ENCODE measurements at regions not wholly inside any gene's neighbourhood (a gene's known extent, or its start where the extent isn't known, plus 50 kb on each side); places are given as distances from the start of the nearest gene placed in this dataset.

- no peaks in the 10 kb centered on the region for H3K4me1 Mint-ChIP-seq
- H3K27ac Mint-ChIP-seq = no peak overlapping the region
- Histone ChIP-seq H3K36me3 (ENCODE audit: control insufficient read depth in 2 of 2, extremely low read depth in 1 of 2, insufficient read depth in 1 of 2, low read length in 1 of 2) (no peaks in the 10 kb centered on the region), H3K4me1 (ENCODE audit: control insufficient read depth in 1 of 2, extremely low read depth in 1 of 2, insufficient read depth in 2 of 2, low read length in 2 of 2) (no peaks in the 10 kb centered on the region), H3K9me3 (no peaks in the 10 kb centered on the region), H3K27ac (ENCODE audit: low read length) (no peak overlapping the region), H3K4me3 (ENCODE audit: control insufficient read depth in 1 of 2, extremely low read depth in 1 of 2, low read length in 1 of 2) (no peak overlapping the region), H3K27me3 (replicated peaks in 1 of 2; ENCODE audit: control insufficient read depth in 2 of 2, extremely low read depth in 1 of 2, insufficient read depth in 2 of 2, low read length in 1 of 2) (no peaks in the 10 kb centered on the region)
- no peak for DNase-seq
- H3K9me3 Mint-ChIP-seq = no peaks in the 10 kb centered on the region
- ATAC-seq (replicated peaks in 1 of 4) = no peak
- no peak overlapping the region for H3K4me3 Mint-ChIP-seq
- ChIA-PET POLR2A (no interaction called here), CTCF (no interaction called here)
- H3K36me3 Mint-ChIP-seq = no peaks in the 10 kb centered on the region
- H3K27me3 Mint-ChIP-seq = no peaks in the 10 kb centered on the region
- no CpG with 5 or more reads among the region's 3 CpGs for WGBS (ENCODE audit: insufficient coverage)
Observed at GRCh38 chr6:113380591-113380990, 476.6 kb upstream of the MARCKS start.

DNA sequence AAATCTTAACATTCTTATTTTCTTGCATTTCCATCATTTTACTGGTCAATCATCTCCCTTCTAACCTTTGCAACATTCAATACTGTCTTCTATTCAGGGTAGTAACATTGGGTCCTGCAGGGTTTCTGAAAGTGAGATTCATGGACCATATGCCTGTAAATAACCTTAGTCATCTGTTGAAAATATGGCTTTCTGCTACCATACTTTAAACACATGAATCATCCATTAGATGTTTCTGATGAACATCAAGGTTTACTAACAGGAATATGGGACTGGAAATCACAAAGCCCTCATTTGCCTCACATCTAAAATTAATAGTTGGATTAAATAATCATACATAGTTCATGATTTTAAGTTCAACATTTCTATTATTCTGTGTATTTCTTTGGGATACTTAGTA is 475.9 kb upstream of the MARCKS start:
- Mint-ChIP-seq H3K4me3 (no peak overlapping the region), H3K27me3 (no peaks in the 10 kb centered on the region), H3K9me3 (no peaks in the 10 kb centered on the region), H3K27ac (no peak overlapping the region), H3K4me1 (no peaks in the 10 kb centered on the region), H3K36me3 (no peaks in the 10 kb centered on the region)
- Histone ChIP-seq H3K27ac (ENCODE audit: low read length) (no peak overlapping the region), H3K4me3 (ENCODE audit: control insufficient read depth in 1 of 2, extremely low read depth in 1 of 2, low read length in 1 of 2) (no peak overlapping the region), H3K9me3 (no peaks in the 10 kb centered on the region), H3K4me1 (ENCODE audit: control insufficient read depth in 1 of 2, extremely low read depth in 1 of 2, insufficient read depth in 2 of 2, low read length in 2 of 2) (no peaks in the 10 kb centered on the region), H3K36me3 (ENCODE audit: control insufficient read depth in 2 of 2, extremely low read depth in 1 of 2, insufficient read depth in 1 of 2, low read length in 1 of 2) (no peaks in the 10 kb centered on the region), H3K27me3 (replicated peaks in 1 of 2; ENCODE audit: control insufficient read depth in 2 of 2, extremely low read depth in 1 of 2, insufficient read depth in 2 of 2, low read length in 1 of 2) (no peaks in the 10 kb centered on the region)
- CTCF ChIA-PET = no interaction called here
- POLR2A ChIA-PET = no interaction called here
- ATAC-seq (replicated peaks in 1 of 4) = no peak
- no peak for DNase-seq

GRCh38 chr6:113381959-113382358 is 475.2 kb upstream of the MARCKS start:
- no peak for DNase-seq
- no peak overlapping the region for H3K27ac Mint-ChIP-seq
- no peak for ATAC-seq (replicated peaks in 1 of 4)

DNA sequence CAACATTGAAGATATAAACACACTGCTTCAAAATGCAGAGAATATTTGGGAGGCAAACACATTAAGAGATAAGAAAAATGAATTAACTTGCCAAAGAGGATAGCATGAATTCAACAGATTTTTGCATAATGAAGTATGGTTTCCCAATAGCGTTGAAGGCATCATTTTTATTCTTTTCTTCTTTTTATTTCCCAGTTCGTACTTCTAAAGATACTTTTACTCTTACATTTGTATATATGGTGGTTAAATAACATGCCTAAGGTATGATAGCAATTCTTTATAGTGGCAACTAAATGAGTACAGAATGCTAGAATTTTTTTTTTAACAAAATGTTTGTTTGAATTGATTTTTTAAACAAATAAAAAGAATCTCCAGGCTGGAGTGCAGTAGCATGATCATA is 473.4 kb upstream of the MARCKS start:
- no peaks in the 10 kb centered on the region for H3K4me1 Mint-ChIP-seq
- H3K4me1 ChIP-seq (ENCODE audit: control insufficient read depth in 1 of 2, extremely low read depth in 1 of 2, insufficient read depth in 2 of 2, low read length in 2 of 2) = no peaks in the 10 kb centered on the region
- CTCF ChIA-PET = no interaction called here

More at GRCh38 chr6:113381959-113382358, 475.2 kb upstream of the MARCKS start:
- POLR2A ChIA-PET = no interaction called here
- no peak overlapping the region for H3K27ac ChIP-seq (ENCODE audit: low read length)
- H3K4me1 Mint-ChIP-seq = no peaks in the 10 kb centered on the region
- no peak overlapping the region for H3K4me3 ChIP-seq (ENCODE audit: control insufficient read depth in 1 of 2, extremely low read depth in 1 of 2, low read length in 1 of 2)
- no peaks in the 10 kb centered on the region for H3K27me3 ChIP-seq (replicated peaks in 1 of 2; ENCODE audit: control insufficient read depth in 2 of 2, extremely low read depth in 1 of 2, insufficient read depth in 2 of 2, low read length in 1 of 2)
- H3K9me3 Mint-ChIP-seq = no peaks in the 10 kb centered on the region
- no peaks in the 10 kb centered on the region for H3K4me1 ChIP-seq (ENCODE audit: control insufficient read depth in 1 of 2, extremely low read depth in 1 of 2, insufficient read depth in 2 of 2, low read length in 2 of 2)
- H3K9me3 ChIP-seq = no peaks in the 10 kb centered on the region
- CTCF ChIA-PET = no interaction called here
- no peak overlapping the region for H3K4me3 Mint-ChIP-seq
- no CpG with 5 or more reads among the region's 2 CpGs for WGBS (ENCODE audit: insufficient coverage)
- no peaks in the 10 kb centered on the region for H3K36me3 ChIP-seq (ENCODE audit: control insufficient read depth in 2 of 2, extremely low read depth in 1 of 2, insufficient read depth in 1 of 2, low read length in 1 of 2)
- no peaks in the 10 kb centered on the region for H3K27me3 Mint-ChIP-seq
- no peaks in the 10 kb centered on the region for H3K36me3 Mint-ChIP-seq

DNA sequence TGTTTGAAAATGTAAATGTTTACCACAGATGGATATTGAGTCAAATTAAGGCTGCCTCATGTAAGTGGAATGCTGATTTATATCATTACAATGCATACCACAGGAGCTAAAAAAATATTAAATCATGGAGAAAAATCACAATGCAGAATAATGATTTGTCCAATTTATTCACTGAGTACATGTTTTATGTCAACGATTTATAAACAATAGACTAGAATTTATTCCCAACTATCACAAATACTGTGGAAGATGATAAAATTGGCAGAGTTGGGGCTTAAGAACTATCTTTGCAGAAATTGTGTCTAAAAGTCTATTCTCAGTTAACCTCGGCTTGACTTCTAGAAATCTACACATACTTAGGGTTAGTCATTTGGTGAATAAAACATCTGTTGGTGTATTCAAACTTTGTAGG is 472.1 kb upstream of the MARCKS start:
- no peaks in the 10 kb centered on the region for H3K27me3 ChIP-seq (replicated peaks in 1 of 2; ENCODE audit: control insufficient read depth in 2 of 2, extremely low read depth in 1 of 2, insufficient read depth in 2 of 2, low read length in 1 of 2)
- CTCF ChIA-PET = no interaction called here

More for the DNA sequence above, 473.4 kb upstream of the MARCKS start:
- Mint-ChIP-seq H3K36me3 (no peaks in the 10 kb centered on the region), H3K4me3 (no peak overlapping the region), H3K9me3 (no peaks in the 10 kb centered on the region), H3K27me3 (no peaks in the 10 kb centered on the region), H3K27ac (no peak overlapping the region)
- no peak for ATAC-seq (replicated peaks in 1 of 4)
- Histone ChIP-seq H3K27me3 (replicated peaks in 1 of 2; ENCODE audit: control insufficient read depth in 2 of 2, extremely low read depth in 1 of 2, insufficient read depth in 2 of 2, low read length in 1 of 2) (no peaks in the 10 kb centered on the region), H3K4me3 (ENCODE audit: control insufficient read depth in 1 of 2, extremely low read depth in 1 of 2, low read length in 1 of 2) (no peak overlapping the region), H3K36me3 (ENCODE audit: control insufficient read depth in 2 of 2, extremely low read depth in 1 of 2, insufficient read depth in 1 of 2, low read length in 1 of 2) (no peaks in the 10 kb centered on the region), H3K9me3 (no peaks in the 10 kb centered on the region), H3K27ac (ENCODE audit: low read length) (no peak overlapping the region)
- WGBS (ENCODE audit: insufficient coverage) = no CpG with 5 or more reads among the region's 2 CpGs
- no peak for DNase-seq
- POLR2A ChIA-PET = no interaction called here

GRCh38 chr6:113388996-113389395 is 468.1 kb upstream of the MARCKS start:
- H3K36me3 Mint-ChIP-seq = no peaks in the 10 kb centered on the region

More for the DNA sequence above, 472.1 kb upstream of the MARCKS start:
- H3K27ac Mint-ChIP-seq = no peak overlapping the region
- H3K36me3 Mint-ChIP-seq = no peaks in the 10 kb centered on the region
- H3K9me3 Mint-ChIP-seq = no peaks in the 10 kb centered on the region
- H3K4me3 ChIP-seq (ENCODE audit: control insufficient read depth in 1 of 2, extremely low read depth in 1 of 2, low read length in 1 of 2) = no peak overlapping the region
- H3K4me1 Mint-ChIP-seq = no peaks in the 10 kb centered on the region
- POLR2A ChIA-PET = no interaction called here
- H3K4me1 ChIP-seq (ENCODE audit: control insufficient read depth in 1 of 2, extremely low read depth in 1 of 2, insufficient read depth in 2 of 2, low read length in 2 of 2) = no peaks in the 10 kb centered on the region
- DNase-seq (no peak), ATAC-seq (replicated peaks in 1 of 4) (no peak)
- no peaks in the 10 kb centered on the region for H3K9me3 ChIP-seq
- H3K27me3 Mint-ChIP-seq = no peaks in the 10 kb centered on the region
- H3K27ac ChIP-seq (ENCODE audit: low read length) = no peak overlapping the region
- WGBS (ENCODE audit: insufficient coverage) = no CpG with 5 or more reads among the region's 2 CpGs
- H3K4me3 Mint-ChIP-seq = no peak overlapping the region
- H3K36me3 ChIP-seq (ENCODE audit: control insufficient read depth in 2 of 2, extremely low read depth in 1 of 2, insufficient read depth in 1 of 2, low read length in 1 of 2) = no peaks in the 10 kb centered on the region

DNA sequence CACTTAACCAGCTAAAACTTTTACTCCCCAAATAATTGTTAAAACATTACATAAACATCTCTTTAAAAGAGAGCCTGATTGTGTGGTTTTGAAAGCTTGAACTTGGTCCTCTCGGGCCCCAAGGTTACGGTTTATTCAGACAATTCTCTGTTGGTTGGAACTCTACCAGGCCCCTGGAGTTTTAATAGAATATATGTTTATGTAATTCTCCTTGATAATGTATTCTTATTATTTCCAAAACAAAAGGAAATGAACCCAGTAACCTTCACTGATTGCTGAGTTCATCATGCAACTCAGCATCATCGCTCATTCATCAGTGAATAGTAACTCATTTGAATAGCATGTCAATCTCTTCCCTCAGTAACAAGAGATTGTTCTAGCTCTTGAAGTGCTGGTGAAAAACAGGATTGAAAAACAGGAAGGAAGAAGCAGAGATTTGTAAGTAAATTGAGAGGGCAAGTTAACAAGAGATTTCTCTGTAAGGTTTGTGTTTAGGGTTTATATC is 464.5 kb upstream of the MARCKS start:
- no CpG with 5 or more reads among the region's 3 CpGs for WGBS (ENCODE audit: insufficient coverage)
- Mint-ChIP-seq H3K4me3 (no peak overlapping the region), H3K27me3 (no peaks in the 10 kb centered on the region), H3K9me3 (no peaks in the 10 kb centered on the region), H3K27ac (no peak overlapping the region), H3K4me1 (no peaks in the 10 kb centered on the region), H3K36me3 (no peaks in the 10 kb centered on the region)
- H3K9me3 ChIP-seq = no peaks in the 10 kb centered on the region
- ChIA-PET POLR2A (no interaction called here), CTCF (no interaction called here)
- no peak overlapping the region for H3K27ac ChIP-seq (ENCODE audit: low read length)
- no peak for DNase-seq
- no peaks in the 10 kb centered on the region for H3K36me3 ChIP-seq (ENCODE audit: control insufficient read depth in 2 of 2, extremely low read depth in 1 of 2, insufficient read depth in 1 of 2, low read length in 1 of 2)
- no peak for ATAC-seq (replicated peaks in 1 of 4)
- H3K4me3 ChIP-seq (ENCODE audit: control insufficient read depth in 1 of 2, extremely low read depth in 1 of 2, low read length in 1 of 2) = no peak overlapping the region
- H3K27me3 ChIP-seq (replicated peaks in 1 of 2; ENCODE audit: control insufficient read depth in 2 of 2, extremely low read depth in 1 of 2, insufficient read depth in 2 of 2, low read length in 1 of 2) = no peaks in the 10 kb centered on the region
- H3K4me1 ChIP-seq (ENCODE audit: control insufficient read depth in 1 of 2, extremely low read depth in 1 of 2, insufficient read depth in 2 of 2, low read length in 2 of 2) = no peaks in the 10 kb centered on the region

More at GRCh38 chr6:113388996-113389395, 468.1 kb upstream of the MARCKS start:
- no peak for DNase-seq
- H3K4me3 Mint-ChIP-seq = no peak overlapping the region
- no CpG with 5 or more reads among the region's 2 CpGs for WGBS (ENCODE audit: insufficient coverage)
- POLR2A ChIA-PET = no interaction called here
- no peaks in the 10 kb centered on the region for H3K4me1 Mint-ChIP-seq
- H3K9me3 ChIP-seq = no peaks in the 10 kb centered on the region
- no peaks in the 10 kb centered on the region for H3K27me3 ChIP-seq (replicated peaks in 1 of 2; ENCODE audit: control insufficient read depth in 2 of 2, extremely low read depth in 1 of 2, insufficient read depth in 2 of 2, low read length in 1 of 2)
- ATAC-seq (replicated peaks in 1 of 4) = no peak
- CTCF ChIA-PET = no interaction called here
- no peaks in the 10 kb centered on the region for H3K9me3 Mint-ChIP-seq
- no peaks in the 10 kb centered on the region for H3K4me1 ChIP-seq (ENCODE audit: control insufficient read depth in 1 of 2, extremely low read depth in 1 of 2, insufficient read depth in 2 of 2, low read length in 2 of 2)
- H3K27me3 Mint-ChIP-seq = no peaks in the 10 kb centered on the region
- H3K27ac ChIP-seq (ENCODE audit: low read length) = no peak overlapping the region
- no peaks in the 10 kb centered on the region for H3K36me3 ChIP-seq (ENCODE audit: control insufficient read depth in 2 of 2, extremely low read depth in 1 of 2, insufficient read depth in 1 of 2, low read length in 1 of 2)
- H3K4me3 ChIP-seq (ENCODE audit: control insufficient read depth in 1 of 2, extremely low read depth in 1 of 2, low read length in 1 of 2) = no peak overlapping the region
- no peak overlapping the region for H3K27ac Mint-ChIP-seq
